ENCODE measurements at regions not wholly inside any gene's neighbourhood (a gene's known extent, or its start where the extent isn't known, plus 50 kb on each side); places are given as distances from the start of the nearest gene placed in this dataset.

DNA sequence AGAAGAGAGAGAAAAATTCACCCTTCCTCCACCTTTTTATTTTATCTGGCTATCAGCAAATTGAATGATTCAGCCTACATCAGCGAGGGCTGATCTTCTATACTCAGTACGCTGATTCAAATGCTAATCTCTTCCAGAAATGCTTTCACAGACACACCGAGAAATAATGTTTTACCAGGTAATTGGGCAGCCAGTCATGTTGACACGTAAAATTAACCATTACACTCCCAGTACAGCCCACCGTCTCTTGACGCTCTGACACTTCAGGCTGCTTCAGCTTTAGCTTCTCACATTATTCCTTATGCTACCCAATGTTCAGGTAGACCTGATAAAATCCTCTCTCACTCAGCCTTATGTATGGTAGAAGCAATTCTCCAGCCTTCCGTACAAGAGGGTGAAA, 835.2 kb upstream of the PCDH10 start:
- TF ChIP-seq, protein P1, sequence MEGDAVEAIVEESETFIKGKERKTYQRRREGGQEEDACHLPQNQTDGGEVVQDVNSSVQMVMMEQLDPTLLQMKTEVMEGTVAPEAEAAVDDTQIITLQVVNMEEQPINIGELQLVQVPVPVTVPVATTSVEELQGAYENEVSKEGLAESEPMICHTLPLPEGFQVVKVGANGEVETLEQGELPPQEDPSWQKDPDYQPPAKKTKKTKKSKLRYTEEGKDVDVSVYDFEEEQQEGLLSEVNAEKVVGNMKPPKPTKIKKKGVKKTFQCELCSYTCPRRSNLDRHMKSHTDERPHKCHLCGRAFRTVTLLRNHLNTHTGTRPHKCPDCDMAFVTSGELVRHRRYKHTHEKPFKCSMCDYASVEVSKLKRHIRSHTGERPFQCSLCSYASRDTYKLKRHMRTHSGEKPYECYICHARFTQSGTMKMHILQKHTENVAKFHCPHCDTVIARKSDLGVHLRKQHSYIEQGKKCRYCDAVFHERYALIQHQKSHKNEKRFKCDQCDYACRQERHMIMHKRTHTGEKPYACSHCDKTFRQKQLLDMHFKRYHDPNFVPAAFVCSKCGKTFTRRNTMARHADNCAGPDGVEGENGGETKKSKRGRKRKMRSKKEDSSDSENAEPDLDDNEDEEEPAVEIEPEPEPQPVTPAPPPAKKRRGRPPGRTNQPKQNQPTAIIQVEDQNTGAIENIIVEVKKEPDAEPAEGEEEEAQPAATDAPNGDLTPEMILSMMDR (IDR thresholded peaks at IDR 0.05), result no peak
- TF ChIP-seq POLR2A (IDR thresholded peaks at IDR 0.05), result no peak
- TF ChIP-seq POLR2AphosphoS5 (IDR thresholded peaks at IDR 0.05), result no peak
- TF ChIP-seq EP300 (IDR thresholded peaks at IDR 0.05), result no peak
